Type B pancreatic cell (in vitro differentiated cells): ENCODE measurements at regions not wholly inside any gene's neighbourhood (a gene's known extent, or its start where the extent isn't known, plus 50 kb on each side); places are given as distances from the start of the nearest gene placed in this dataset.

Experiments used
- DNase-seq: peaks from one replicate; pipeline ENCODE4 v3.0.0; 2021; ENCODE audit warnings: mixed read lengths; ENCODE audit not compliant: unreplicated experiment; ENCODE audit errors: extremely low spot score
- H3K27ac Mint-ChIP-seq: 2 replicates; pipeline ENCODE4 v1.8.0; 2021; ENCODE audit warnings: mild to moderate bottlenecking, mixed read lengths
- H3K27me3 Mint-ChIP-seq: 2 replicates; pipeline ENCODE4 v1.8.0; 2021; ENCODE audit warnings: mixed read lengths
- H3K36me3 Mint-ChIP-seq: 2 replicates; pipeline ENCODE4 v1.8.0; 2021; ENCODE audit warnings: mixed read lengths
- H3K4me1 Mint-ChIP-seq: one replicate; pipeline ENCODE4 v1.8.0; 2021; ENCODE audit warnings: mixed read lengths; ENCODE audit not compliant: unreplicated experiment
- H3K4me3 Mint-ChIP-seq: 2 replicates; pipeline ENCODE4 v1.8.0; 2021; ENCODE audit warnings: mild to moderate bottlenecking, mixed read lengths
- H3K9me3 Mint-ChIP-seq: 2 replicates; pipeline ENCODE4 v1.8.0; 2021; ENCODE audit warnings: mixed read lengths
- CTCF ChIP-seq: fragments of 200-600 bp; sonication (generic); conservative IDR thresholded peaks from 2 replicates; pipeline ENCODE4 v1.5.0; 2021; ENCODE audit warnings: antibody characterized with exemption, mild to moderate bottlenecking

GRCh38 chr18:11377766-11378540 is 228.6 kb upstream of the PIEZO2 start:
- H3K36me3 Mint-ChIP-seq = no peaks in the 10 kb centered on the region
- H3K4me1 Mint-ChIP-seq = peaks cover 5% of the 10 kb centered on the region
- H3K9me3 Mint-ChIP-seq = peaks cover 9% of the 10 kb centered on the region
- H3K27me3 Mint-ChIP-seq = peaks cover 3% of the 10 kb centered on the region
- no peak for DNase-seq
- no peak for TF ChIP-seq CTCF
- no peak overlapping the region for H3K4me3 Mint-ChIP-seq
- no peak overlapping the region for H3K27ac Mint-ChIP-seq

GRCh38 chr18:11372163-11372562 is 222.8 kb upstream of the PIEZO2 start:
- peaks cover 6% of the 10 kb centered on the region for H3K9me3 Mint-ChIP-seq
- H3K4me1 Mint-ChIP-seq = peaks cover 4% of the 10 kb centered on the region
- DNase-seq = no peak
- H3K27me3 Mint-ChIP-seq = no peaks in the 10 kb centered on the region
- TF ChIP-seq CTCF = no peak
- H3K4me3 Mint-ChIP-seq = no peak overlapping the region
- H3K36me3 Mint-ChIP-seq = no peaks in the 10 kb centered on the region
- no peak overlapping the region for H3K27ac Mint-ChIP-seq

- Mint-ChIP-seq H3K27ac (no peak overlapping the region), H3K27me3 (no peaks in the 10 kb centered on the region), H3K4me1 (peaks cover 17% of the 10 kb centered on the region), H3K4me3 (no peak overlapping the region), H3K9me3 (peaks cover 6% of the 10 kb centered on the region), H3K36me3 (no peaks in the 10 kb centered on the region)
- no peak for DNase-seq
- no peak for TF ChIP-seq CTCF
These were observed 220.2 kb upstream of the PIEZO2 start for GRCh38 chr18:11369556-11369955.

- Mint-ChIP-seq H3K27ac (no peak overlapping the region), H3K9me3 (peaks cover 6% of the 10 kb centered on the region), H3K4me3 (no peak overlapping the region), H3K36me3 (no peaks in the 10 kb centered on the region), H3K4me1 (peaks cover 17% of the 10 kb centered on the region), H3K27me3 (no peaks in the 10 kb centered on the region)
- no peak for DNase-seq
- no peak for TF ChIP-seq CTCF
These were observed 218.7 kb upstream of the PIEZO2 start for GRCh38 chr18:11368020-11368419.

- Mint-ChIP-seq H3K27me3 (no peaks in the 10 kb centered on the region), H3K9me3 (peaks cover 6% of the 10 kb centered on the region), H3K36me3 (no peaks in the 10 kb centered on the region), H3K4me3 (no peak overlapping the region), H3K27ac (no peak overlapping the region), H3K4me1 (peaks cover 17% of the 10 kb centered on the region)
- TF ChIP-seq CTCF = no peak
- DNase-seq = no peak
These were observed 218.0 kb upstream of the PIEZO2 start for GRCh38 chr18:11367351-11367750.
